ENCODE measurements at regions not wholly inside any gene's neighbourhood (a gene's known extent, or its start where the extent isn't known, plus 50 kb on each side); places are given as distances from the start of the nearest gene placed in this dataset.

DNA sequence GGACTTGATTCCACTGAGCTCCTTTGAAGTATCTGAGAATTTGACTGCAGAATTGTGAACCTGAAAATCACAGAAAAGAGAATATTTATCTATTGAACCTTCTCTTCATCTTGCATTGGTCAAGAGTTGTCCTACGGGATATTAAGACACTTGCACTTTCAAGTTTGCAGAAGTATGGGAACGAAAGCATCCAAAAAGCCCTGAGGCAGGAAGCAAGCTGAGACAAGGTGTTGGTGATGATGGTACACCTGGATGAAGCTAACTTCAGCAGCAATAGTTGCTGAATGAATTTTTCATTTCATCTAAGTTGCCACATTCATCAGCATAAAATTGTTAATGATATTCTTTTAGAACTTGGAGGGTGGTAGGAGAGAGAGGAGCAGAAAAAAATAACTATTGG lies 686.6 kb upstream of the ADAMTS5 start:
- no peak for TF ChIP-seq POLR2A (IDR thresholded peaks at IDR 0.05)
- TF ChIP-seq, protein P1, sequence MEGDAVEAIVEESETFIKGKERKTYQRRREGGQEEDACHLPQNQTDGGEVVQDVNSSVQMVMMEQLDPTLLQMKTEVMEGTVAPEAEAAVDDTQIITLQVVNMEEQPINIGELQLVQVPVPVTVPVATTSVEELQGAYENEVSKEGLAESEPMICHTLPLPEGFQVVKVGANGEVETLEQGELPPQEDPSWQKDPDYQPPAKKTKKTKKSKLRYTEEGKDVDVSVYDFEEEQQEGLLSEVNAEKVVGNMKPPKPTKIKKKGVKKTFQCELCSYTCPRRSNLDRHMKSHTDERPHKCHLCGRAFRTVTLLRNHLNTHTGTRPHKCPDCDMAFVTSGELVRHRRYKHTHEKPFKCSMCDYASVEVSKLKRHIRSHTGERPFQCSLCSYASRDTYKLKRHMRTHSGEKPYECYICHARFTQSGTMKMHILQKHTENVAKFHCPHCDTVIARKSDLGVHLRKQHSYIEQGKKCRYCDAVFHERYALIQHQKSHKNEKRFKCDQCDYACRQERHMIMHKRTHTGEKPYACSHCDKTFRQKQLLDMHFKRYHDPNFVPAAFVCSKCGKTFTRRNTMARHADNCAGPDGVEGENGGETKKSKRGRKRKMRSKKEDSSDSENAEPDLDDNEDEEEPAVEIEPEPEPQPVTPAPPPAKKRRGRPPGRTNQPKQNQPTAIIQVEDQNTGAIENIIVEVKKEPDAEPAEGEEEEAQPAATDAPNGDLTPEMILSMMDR (IDR thresholded peaks at IDR 0.05): no peak
